ENCODE measurements at regions not wholly inside any gene's neighbourhood (a gene's known extent, or its start where the extent isn't known, plus 50 kb on each side); places are given as distances from the start of the nearest gene placed in this dataset.

GRCh38 chr17:79354173-79354820, 256.6 kb downstream of the RBFOX3 start:
- TF ChIP-seq, protein P1, sequence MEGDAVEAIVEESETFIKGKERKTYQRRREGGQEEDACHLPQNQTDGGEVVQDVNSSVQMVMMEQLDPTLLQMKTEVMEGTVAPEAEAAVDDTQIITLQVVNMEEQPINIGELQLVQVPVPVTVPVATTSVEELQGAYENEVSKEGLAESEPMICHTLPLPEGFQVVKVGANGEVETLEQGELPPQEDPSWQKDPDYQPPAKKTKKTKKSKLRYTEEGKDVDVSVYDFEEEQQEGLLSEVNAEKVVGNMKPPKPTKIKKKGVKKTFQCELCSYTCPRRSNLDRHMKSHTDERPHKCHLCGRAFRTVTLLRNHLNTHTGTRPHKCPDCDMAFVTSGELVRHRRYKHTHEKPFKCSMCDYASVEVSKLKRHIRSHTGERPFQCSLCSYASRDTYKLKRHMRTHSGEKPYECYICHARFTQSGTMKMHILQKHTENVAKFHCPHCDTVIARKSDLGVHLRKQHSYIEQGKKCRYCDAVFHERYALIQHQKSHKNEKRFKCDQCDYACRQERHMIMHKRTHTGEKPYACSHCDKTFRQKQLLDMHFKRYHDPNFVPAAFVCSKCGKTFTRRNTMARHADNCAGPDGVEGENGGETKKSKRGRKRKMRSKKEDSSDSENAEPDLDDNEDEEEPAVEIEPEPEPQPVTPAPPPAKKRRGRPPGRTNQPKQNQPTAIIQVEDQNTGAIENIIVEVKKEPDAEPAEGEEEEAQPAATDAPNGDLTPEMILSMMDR (conservative IDR thresholded peaks at IDR 0.05; ENCODE audit: low read depth, low read length): no peak
- TF ChIP-seq EZH2phosphoT487 (IDR thresholded peaks at IDR 0.05; ENCODE audit: borderline replicate concordance, low read length): no peak
